HEK293T (cell line): ENCODE measurements at regions not wholly inside any gene's neighbourhood (a gene's known extent, or its start where the extent isn't known, plus 50 kb on each side); places are given as distances from the start of the nearest gene placed in this dataset.

Source experiments
- CTCF ChIA-PET: fragments of 350-600 bp; formaldehyde crosslinking; extraction: SDS; loops from one replicate; lab custom pipeline; 2021; ENCODE audit warnings: antibody characterized with exemption, inconsistent platforms; lab: Yijun Ruan, JAX
- POLR2A ChIA-PET: fragments of 350-600 bp; formaldehyde crosslinking; extraction: SDS; loops from one replicate; lab custom pipeline; 2020; ENCODE audit warnings: antibody characterized with exemption, inconsistent platforms; lab: Yijun Ruan, JAX
- DNase-seq: peaks from one replicate; pipeline ENCODE4 v3.0.0; 2012; ENCODE audit warnings: mixed read lengths; ENCODE audit errors: extremely low spot score
- ARNT ChIP-seq: fragments of 450-650 bp; IDR thresholded peaks from 2 replicates; pipeline ENCODE4 v1.6.1; 2017; ENCODE audit warnings: mild to moderate bottlenecking
- BHLHE40 ChIP-seq: fragments of 450-650 bp; IDR thresholded peaks from 2 replicates; pipeline ENCODE4 v1.6.1; 2016; ENCODE audit warnings: mild to moderate bottlenecking, moderate library complexity, borderline replicate concordance
- CTBP1 ChIP-seq: fragments of 450-650 bp; IDR thresholded peaks from 2 replicates; pipeline ENCODE4 v1.6.1; 2016; ENCODE audit warnings: borderline replicate concordance
- ELF4 ChIP-seq: fragments of 450-650 bp; IDR thresholded peaks from 2 replicates; pipeline ENCODE4 v1.6.1; 2017; ENCODE audit warnings: antibody characterized with exemption
- FOXA1 ChIP-seq: fragments of 450-650 bp; IDR thresholded peaks from 2 replicates; pipeline ENCODE4 v1.6.1; 2016; ENCODE audit warnings: mild to moderate bottlenecking
- FOXK2 ChIP-seq: fragments of 450-650 bp; IDR thresholded peaks from 2 replicates; pipeline ENCODE4 v1.6.1; 2016; ENCODE audit warnings: mild to moderate bottlenecking
- FOXM1 ChIP-seq: fragments of 450-650 bp; IDR thresholded peaks from 2 replicates; pipeline ENCODE4 v1.6.1; 2017; ENCODE audit warnings: mild to moderate bottlenecking, borderline replicate concordance
- HDGF ChIP-seq: fragments of 450-650 bp; IDR thresholded peaks from 2 replicates; pipeline ENCODE4 v1.6.1; 2017; ENCODE audit warnings: antibody characterized with exemption, borderline replicate concordance
- L3MBTL2 ChIP-seq: fragments of 450-650 bp; conservative IDR thresholded peaks from 2 replicates; pipeline ENCODE4 v1.6.1; 2016; ENCODE audit warnings: mild to moderate bottlenecking
- LEF1 ChIP-seq: fragments of 450-650 bp; IDR thresholded peaks from 2 replicates; pipeline ENCODE4 v1.6.1; 2017; ENCODE audit warnings: mild to moderate bottlenecking, borderline replicate concordance
- NFRKB ChIP-seq: fragments of 450-650 bp; IDR thresholded peaks from 2 replicates; pipeline ENCODE4 v1.6.1; 2016; ENCODE audit warnings: mild to moderate bottlenecking, moderate library complexity
- PKNOX1 ChIP-seq: fragments of 450-650 bp; IDR thresholded peaks from 2 replicates; pipeline ENCODE4 v1.6.1; 2016
- SP1 ChIP-seq: fragments of 450-650 bp; IDR thresholded peaks from 2 replicates; pipeline ENCODE4 v1.6.1; 2017
- SUZ12 ChIP-seq: fragments of 450-650 bp; IDR thresholded peaks from 2 replicates; pipeline ENCODE4 v1.6.1; 2016; ENCODE audit warnings: mild to moderate bottlenecking
- TARDBP ChIP-seq: fragments of 450-650 bp; IDR thresholded peaks from 2 replicates; pipeline ENCODE4 v1.6.1; 2016
- ZNF384 ChIP-seq: fragments of 450-650 bp; IDR thresholded peaks from 2 replicates; pipeline ENCODE4 v1.6.1; 2016

DNA sequence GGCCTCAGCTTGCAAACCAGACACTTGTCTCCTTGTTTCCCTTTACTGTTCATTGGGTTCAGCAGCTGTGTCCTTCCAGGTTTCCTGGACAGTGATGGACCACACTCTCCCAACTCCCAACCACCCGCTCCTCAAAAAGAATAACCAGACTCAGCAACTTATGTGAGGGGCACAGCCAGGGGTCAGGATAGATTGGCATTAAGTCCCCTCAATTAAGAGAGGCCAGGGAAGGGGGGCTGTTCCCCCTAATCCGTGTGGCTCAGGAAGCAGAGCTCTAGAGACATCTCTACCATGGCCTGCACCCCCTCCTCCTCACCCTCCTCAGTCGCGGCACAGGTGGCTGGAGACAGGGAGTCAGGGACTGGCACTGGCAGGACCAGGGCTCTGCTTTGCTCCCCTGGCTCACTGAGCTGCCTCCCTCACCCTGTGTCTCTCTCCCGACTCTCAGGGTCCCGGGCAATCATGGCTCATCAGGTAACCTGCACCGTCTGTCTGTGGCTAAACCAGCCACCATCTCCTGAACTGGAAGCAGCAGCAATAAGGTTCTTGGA is 111.7 kb downstream of the ZNF280B start:
- DNase-seq = no peak
- CTCF ChIA-PET = interaction anchor here (0.6 to 1.5 kb wide), 2 partner anchors 10 to 154 kb away, joined by 4 to 5 read pairs; no protein-coding TSS in a partner anchor
- no peak for TF ChIP-seq ZNF384
- TF ChIP-seq FOXK2 = no peak
- no peak for TF ChIP-seq FOXA1
- TF ChIP-seq ELF4 = no peak
- no peak for TF ChIP-seq NFRKB
- TF ChIP-seq SUZ12 = no peak
- TF ChIP-seq HDGF = no peak
- no peak for TF ChIP-seq TARDBP
- TF ChIP-seq FOXM1 = no peak
- no peak for TF ChIP-seq L3MBTL2
- no peak for TF ChIP-seq LEF1
- TF ChIP-seq BHLHE40 = no peak
- no peak for TF ChIP-seq CTBP1
- TF ChIP-seq ARNT = no peak
- TF ChIP-seq PKNOX1 = no peak
- TF ChIP-seq SP1 = no peak
- POLR2A ChIA-PET = no interaction called here

DNA sequence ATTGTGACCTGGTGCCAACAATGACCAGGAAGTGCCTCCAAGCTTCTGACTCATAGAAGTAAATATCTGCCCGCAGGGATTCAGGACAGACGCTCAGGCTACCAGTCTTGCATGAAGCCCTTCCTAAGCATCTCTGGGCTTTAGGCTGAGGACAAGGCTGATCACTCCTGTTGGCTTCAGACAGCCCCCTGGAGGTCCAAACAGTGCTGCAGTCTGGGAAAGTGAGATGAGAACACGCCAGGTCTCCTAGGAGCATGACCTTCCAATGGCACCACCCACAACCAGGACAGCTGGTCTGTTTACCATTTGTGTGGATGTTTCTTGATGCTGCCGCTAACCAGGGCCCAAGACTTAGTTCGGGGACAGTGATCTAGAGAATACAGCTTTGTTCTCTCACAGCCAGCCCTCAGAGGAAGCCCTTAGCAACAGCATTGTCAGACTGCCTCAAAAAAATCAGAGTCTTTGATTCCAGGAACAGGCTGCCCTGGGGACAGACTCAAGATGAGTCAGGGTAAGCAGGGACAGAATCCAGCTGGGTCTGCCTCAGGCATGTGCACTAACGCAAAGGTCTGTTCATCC is 111.2 kb downstream of the ZNF280B start:
- CTCF ChIA-PET = interaction anchor here (0.7 to 1.5 kb wide), 2 partner anchors 10 to 295 kb away, joined by 3 to 5 read pairs; no protein-coding TSS in a partner anchor
- TF ChIP-seq ARNT = no peak
- TF ChIP-seq SUZ12 = no peak
- TF ChIP-seq FOXK2 = no peak
- no peak for TF ChIP-seq FOXA1
- no peak for TF ChIP-seq ZNF384
- no peak for TF ChIP-seq PKNOX1
- no peak for TF ChIP-seq FOXM1
- TF ChIP-seq TARDBP = no peak
- no peak for DNase-seq
- POLR2A ChIA-PET = no interaction called here

DNA sequence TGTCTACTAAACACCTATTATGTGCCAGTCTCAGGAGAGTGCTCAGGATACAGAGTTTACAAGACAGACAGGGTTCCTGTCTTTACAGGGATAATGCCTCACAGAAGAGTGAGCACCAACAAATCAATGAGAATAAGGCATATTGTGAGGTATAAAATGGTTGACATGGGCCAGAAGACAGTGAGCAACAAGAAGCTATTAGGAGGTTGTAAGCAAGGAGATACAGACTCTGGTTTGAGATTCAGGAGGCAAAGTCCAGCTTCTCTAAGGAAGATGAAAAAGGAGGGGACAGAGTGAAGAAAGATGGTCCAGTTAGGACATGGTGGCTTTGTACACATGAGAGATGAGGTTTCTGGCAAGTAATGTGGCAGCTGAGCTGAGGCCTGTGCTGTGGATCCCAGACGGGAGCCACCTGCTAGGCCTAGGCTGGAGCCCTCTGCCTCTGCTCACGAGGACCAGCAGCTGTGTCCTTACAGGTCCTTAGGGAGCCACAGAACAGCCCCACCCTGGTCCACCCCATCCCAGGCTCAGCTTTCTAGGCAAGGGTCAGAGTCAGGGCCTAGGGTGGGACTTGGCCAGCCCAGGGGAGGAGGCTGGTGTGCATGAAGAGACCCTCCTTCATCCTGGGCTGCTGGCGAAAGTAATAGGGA is 110.5 kb downstream of the ZNF280B start:
- TF ChIP-seq ELF4 = no peak
- no peak for TF ChIP-seq HDGF
- ChIA-PET CTCF (interaction anchor here (0.7 to 1.5 kb wide), 3 partner anchors 9 to 295 kb away, joined by 3 to 5 read pairs (median 3); no protein-coding TSS in a partner anchor), POLR2A (no interaction called here)
- no peak for DNase-seq

DNA sequence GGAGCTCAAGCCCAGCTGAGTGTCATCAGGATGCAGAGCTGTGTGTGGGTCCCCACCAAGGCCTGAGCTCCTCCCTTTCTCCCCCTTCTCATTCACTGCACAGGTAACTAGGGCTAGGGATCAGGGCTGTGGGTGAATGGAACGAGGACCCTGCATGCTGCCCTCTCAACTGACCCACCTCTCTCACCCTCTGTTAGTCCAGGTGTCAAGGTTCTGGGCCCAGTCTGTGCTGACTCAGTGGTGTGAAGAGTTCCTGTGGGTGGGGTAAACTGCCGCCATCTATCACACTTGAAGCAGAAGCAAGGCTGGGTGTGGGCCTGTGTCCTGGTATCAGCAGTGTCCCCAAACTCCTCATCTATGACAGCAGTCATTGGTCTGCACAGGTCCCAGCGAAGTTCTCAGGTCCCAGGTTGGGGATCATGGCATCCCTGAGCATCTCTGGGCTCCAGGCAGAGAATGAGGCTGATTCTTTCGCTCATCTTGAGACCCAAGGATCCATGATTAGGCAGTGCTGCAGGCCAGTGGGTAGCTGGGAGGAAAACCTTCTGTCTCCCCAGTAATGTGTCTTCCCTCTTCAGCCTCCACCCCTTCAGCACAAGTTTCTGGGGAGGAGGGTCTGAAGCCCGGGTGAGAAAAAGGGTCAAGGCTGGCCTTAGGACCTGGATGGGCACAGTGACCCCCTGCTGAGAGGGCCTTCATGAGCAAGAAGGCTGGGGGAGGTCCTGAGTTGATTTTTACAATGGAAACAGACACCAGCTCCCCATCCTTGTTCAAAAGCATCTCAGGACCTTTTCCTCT is 109.8 kb downstream of the ZNF280B start:
- ChIA-PET POLR2A (no interaction called here), CTCF (interaction anchor here (0.7 to 1.5 kb wide), 2 partner anchors 8 to 24 kb away, joined by 3 to 5 read pairs; no protein-coding TSS in a partner anchor)
- no peak for TF ChIP-seq CTBP1
- TF ChIP-seq HDGF = no peak
- no peak for TF ChIP-seq ZNF384
- no peak for TF ChIP-seq ELF4
- no peak for TF ChIP-seq FOXA1
- TF ChIP-seq TARDBP = no peak
- TF ChIP-seq BHLHE40 = no peak
- no peak for TF ChIP-seq NFRKB
- TF ChIP-seq FOXK2 = no peak
- no peak for TF ChIP-seq ARNT
- no peak for TF ChIP-seq LEF1
- DNase-seq = no peak

DNA sequence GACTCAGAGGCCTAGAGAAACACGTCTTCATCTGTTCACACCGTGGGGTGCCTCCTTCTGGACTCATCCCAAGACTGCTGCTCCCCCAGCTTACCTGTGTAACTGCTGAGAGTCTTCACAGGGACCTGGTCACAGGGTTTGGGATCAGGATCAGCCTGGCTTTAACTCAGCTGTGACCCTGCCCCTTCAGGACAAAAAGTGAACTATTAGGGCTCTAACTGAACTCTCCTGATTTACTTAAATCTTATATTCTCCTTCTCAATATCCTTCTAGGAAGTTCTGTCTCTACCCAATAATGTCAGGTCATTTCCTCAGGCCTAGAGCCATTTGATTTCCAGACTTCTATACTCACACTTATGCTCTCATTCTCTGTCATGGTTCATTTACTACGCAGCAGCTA is 108.4 kb downstream of the ZNF280B start:
- TF ChIP-seq ARNT (no peak), FOXM1 (no peak), CTBP1 (no peak), HDGF (no peak), TARDBP (no peak), PKNOX1 (no peak), L3MBTL2 (no peak)
- ChIA-PET POLR2A (no interaction called here), CTCF (no interaction called here)
- no peak for DNase-seq

DNA sequence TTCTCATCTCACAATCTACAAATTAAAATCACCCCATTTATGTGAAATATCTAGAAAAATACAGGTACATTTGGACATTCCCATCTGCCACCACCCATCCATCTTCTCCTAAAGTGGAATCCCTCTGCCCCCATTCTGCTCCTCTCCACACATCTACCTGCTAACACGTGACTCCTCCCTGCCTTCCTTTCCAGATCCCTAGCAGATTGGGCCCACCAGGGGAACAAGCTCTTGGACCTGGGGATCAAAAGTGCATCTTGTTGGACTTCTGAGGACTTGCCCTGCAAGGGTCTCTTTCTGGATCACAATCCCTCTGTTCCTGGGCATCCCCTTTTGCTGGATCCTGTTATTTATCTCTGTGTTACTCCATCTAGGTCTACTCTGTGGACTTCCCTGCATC is 107.6 kb downstream of the ZNF280B start:
- POLR2A ChIA-PET = no interaction called here
- no peak for TF ChIP-seq SUZ12
- TF ChIP-seq ELF4 = no peak
- no peak for TF ChIP-seq SP1
- TF ChIP-seq FOXK2 = no peak
- no peak for DNase-seq
- CTCF ChIA-PET = no interaction called here
